NCI-H1417 (cell line): ENCODE measurements at regions not wholly inside any gene's neighbourhood (a gene's known extent, or its start where the extent isn't known, plus 50 kb on each side); places are given as distances from the start of the nearest gene placed in this dataset.
"Not testable (repeated sequence)": the region's sequence is repeated elsewhere in the genome, so short reads cannot be mapped to it uniquely, and the experiment has no call there.

Experiments
- DNase-seq, 3 experiments: peaks; one replicate each; lab custom pipeline; 2025; lab: John Stamatoyannopoulos, UW

GRCh38 chr2:111401270-111402140, 280.8 kb downstream of the BCL2L11 start:
- DNase-seq = not testable (repeated sequence)

- not testable (repeated sequence) for DNase-seq
Measured at GRCh38 chr2:111402450-111402849, 281.7 kb downstream of the BCL2L11 start.

DNA sequence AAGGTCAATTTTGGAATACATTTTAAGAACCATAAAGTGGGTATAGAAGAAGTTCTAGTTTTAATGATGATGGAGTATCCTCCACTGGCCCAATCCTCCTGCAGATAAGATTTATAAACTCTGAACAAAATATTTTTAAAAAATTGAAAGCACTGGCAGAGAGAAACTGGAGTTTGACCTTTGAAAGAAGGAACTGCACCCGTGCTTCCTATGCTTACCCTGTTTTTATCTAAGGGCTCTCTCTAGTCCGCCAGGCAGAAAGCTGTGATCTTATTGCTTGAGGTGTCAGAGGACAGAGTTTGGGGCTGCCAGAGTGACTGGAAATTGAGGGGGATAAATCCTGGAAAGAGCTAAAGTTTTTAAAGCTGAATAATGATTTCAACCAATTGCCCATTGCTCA, 282.6 kb downstream of the BCL2L11 start:
- not testable (repeated sequence) for DNase-seq

DNA sequence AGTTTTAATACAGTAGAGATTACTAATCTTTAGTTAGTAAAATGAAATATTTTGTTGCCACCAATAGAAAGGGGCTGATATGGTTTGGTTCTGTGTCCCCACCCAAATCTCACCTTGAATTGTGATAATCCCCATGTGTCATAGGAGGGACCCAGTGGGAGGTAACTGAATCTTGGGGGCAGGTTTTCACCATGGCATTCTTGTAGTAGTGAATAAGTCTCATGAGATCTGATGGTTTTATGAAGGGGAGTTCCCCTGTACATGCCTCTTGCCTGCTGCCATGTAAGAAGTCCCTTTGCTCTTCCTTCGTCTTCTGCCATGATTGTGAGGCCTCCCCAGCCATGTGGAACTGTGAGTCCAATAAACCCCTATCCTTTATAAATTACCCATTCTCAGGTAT, 285.9 kb downstream of the BCL2L11 start:
- not testable (repeated sequence) for DNase-seq

DNA sequence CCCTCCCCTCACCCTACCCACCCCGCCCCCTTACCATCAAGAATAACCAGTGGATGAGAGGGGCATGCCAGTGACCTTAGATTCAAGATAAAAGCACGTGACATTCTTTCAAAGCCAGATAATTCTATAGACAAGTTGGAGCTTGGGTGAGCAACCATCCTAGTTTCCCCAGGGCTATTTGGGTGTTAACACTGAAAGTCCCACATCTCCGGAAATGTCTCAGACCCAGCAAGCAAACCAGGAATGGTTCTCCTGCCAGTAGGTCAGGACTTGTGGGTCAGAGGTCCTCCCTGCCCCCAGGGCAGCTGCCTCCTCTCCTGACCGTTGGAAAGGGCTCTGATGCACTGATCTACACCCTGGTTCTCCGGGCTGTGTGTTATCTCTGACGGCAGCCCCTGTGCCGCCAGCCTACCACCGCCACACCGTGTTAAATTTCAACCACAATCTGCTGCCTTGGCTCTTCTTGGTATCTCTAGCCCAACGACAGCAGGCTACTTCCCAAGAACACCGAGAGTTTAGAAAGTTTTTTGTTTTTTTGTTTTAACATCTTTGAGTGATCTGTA, 287.0 kb downstream of the BCL2L11 start:
- DNase-seq = not testable (repeated sequence)

DNA sequence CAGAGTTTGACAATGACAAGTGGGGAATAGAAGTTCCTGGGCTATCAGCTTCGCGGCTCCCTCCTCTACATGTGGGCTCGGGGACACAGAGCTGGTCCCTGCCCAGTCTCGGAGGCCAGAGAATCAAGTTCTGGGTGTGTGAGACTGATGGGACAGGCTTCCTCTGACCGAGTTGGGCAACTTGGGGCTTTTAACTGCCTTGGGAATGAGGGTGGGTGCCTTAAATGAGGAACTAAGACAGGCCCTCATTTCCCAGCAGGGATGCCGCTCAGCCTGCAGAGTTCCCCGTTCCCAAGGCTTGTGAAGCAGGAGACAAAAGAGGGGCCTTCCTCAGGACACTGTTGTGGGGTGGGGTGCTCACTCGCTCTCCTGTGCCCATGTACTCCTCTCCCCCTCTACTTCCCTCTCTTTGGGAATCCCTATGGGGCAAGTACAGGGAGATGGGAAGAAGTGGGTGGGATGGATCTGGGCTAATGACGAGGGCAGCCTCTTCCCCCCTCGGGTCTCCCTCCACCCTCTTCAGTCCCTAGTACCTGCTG, 290.2 kb downstream of the BCL2L11 start:
- not testable (repeated sequence) for DNase-seq

GRCh38 chr2:111411867-111412681, 291.4 kb downstream of the BCL2L11 start:
- DNase-seq = not testable (repeated sequence)

DNA sequence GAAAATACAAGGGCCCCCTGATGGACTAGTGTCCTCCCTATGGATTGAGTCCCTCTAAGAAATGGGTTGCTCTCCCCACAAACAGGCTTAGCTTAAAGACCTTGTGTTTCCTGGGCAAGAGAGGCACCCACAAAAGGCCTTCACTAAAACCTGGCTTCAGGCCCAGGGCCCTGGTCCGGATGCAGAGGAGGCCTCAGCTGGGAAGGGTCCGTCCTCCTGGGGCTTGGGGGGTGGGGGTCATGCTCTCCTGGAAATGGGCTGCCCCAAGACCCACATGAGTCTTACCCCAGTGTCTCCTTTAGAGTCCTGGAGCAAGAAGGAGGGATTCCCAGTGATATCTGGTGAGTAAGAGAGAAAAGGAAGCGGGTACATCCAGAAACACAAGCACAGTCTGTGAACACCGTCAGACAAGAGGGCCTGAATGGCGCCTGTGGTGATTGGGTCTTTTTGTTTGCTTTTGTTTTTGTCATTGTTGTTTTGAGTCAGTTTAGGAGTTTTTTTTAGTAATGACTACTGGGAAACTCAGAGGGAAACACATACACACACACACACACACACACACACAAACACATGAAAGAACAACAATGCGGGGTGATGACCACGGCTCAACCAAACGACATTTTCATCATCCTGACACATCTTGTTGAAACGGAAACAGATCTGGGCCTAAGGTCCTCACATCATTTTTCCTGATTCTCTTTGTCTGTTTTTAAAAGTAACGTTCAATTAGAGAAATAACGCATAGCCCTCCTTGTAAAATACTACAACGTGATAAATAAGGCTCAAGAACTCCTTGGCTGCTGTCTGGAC, 292.3 kb downstream of the BCL2L11 start:
- DNase-seq = not testable (repeated sequence)

GRCh38 chr2:111413950-111414349, 293.2 kb downstream of the BCL2L11 start:
- DNase-seq = not testable (repeated sequence)

DNA sequence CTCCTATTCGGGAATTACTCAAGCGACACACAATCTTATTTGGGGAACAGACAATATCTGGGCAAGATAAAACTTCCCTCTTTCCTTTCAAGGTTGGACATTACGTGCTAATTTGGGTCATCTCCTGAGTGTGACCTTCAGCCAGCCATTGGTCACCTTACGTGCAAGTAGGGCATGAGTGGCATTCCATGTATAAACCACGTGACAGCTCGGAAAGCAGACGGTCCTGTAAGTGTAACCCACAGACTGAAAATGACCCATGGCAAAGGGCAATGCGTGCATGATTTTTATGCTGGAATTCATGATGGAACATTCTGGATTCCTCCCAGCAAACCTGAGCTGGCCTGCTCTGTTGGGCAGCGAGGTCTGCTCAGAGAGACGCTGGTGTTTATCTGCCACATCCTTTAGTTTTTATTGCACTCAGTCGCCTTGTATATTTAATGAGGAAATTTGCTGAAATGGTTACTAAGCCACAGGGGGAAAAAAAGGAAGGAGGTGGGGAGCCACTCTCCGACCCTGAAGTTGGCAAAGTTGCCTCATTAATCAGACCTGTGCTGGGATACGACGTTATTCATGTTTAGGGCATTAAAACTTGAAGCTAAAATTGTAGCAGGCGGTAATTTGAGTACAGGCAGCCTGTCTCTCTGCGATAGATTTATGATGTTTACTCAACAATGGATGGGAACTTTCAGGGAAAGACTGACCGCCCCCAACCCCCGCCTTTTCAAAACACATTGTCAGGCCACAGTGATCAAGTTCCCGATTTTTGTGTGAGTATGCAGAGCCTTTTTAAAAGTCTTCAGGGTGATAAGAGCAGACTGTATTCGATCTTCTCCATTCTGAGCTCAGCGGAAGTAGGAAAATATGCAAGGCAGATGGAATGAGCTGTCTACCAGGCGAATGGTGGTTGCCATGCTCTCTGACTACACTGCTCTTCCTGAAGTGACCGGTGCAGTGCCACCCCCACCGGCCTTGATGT, 295.3 kb downstream of the BCL2L11 start:
- DNase-seq = not testable (repeated sequence)

- DNase-seq = not testable (repeated sequence)
Measured at GRCh38 chr2:111417026-111417425, 296.3 kb downstream of the BCL2L11 start.

GRCh38 chr2:111418091-111418875, 297.6 kb downstream of the BCL2L11 start:
- DNase-seq = not testable (repeated sequence)

DNA sequence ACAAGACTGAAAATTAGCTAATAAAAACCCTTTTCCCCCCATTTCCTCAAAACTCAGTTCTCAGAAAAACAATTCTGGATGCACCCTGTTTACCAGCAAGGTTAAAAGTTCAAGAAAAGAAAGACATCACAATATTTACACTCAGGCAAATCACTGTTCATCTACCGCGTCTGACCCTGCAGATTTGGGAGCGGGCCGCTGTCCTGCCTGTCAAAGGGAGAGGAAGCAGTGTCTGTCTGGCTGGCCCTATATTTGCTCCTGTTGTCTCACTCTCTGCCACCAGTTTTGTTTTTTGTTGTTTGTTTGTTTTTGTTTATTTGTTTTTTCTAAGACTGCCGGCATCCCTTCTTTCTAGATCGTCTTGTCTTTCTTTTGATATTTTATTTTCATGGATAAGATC, 299.4 kb downstream of the BCL2L11 start:
- DNase-seq = not testable (repeated sequence)

- DNase-seq = not testable (repeated sequence)
Measured at GRCh38 chr2:111420835-111421234, 300.1 kb downstream of the BCL2L11 start.

GRCh38 chr2:111421949-111422348, 301.2 kb downstream of the BCL2L11 start:
- not testable (repeated sequence) for DNase-seq

- not testable (repeated sequence) for DNase-seq
Measured at GRCh38 chr2:111422562-111422961, 301.8 kb downstream of the BCL2L11 start.

GRCh38 chr2:111423184-111423583, 302.5 kb downstream of the BCL2L11 start:
- DNase-seq = not testable (repeated sequence)

DNA sequence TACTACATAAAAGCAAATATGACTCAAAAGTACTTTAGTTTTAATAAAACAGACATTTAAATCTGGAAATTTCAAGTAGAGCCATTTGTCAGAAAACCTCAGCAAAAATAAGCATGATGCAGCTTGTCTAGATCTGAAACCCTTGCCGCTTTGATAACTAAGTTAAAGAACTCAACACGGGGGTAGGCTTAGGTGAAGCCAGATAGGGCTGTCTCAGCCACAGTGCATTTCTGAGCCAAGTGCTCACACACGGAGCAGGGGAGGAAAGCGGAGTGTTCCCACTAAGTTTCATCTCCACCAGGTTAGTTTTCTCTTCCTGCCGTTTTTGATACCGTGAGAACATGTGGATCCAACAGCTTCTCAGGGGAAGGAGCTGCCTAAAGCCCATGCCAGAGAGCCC, 303.5 kb downstream of the BCL2L11 start:
- not testable (repeated sequence) for DNase-seq

- DNase-seq = not testable (repeated sequence)
Measured at GRCh38 chr2:111424851-111425309, 304.2 kb downstream of the BCL2L11 start.
